HG02943 (cell line): ENCODE measurements at regions not wholly inside any gene's neighbourhood (a gene's known extent, or its start where the extent isn't known, plus 50 kb on each side); places are given as distances from the start of the nearest gene placed in this dataset.

Experiments
- ATAC-seq: cut with Tn5 transposase; IDR thresholded peaks from one replicate; pipeline ENCODE4 v1.9.1; 2021; ENCODE audit warnings: mild to moderate bottlenecking, low read depth, moderate library complexity; ENCODE audit not compliant: unreplicated experiment

- ATAC-seq: no peak
These were observed 753.3 kb downstream of the NXPH1 start for GRCh38 chr7:9186730-9187129.

GRCh38 chr7:9189703-9190102 is 756.3 kb downstream of the NXPH1 start:
- ATAC-seq: no peak

GRCh38 chr7:9192969-9193368 is 759.6 kb downstream of the NXPH1 start:
- ATAC-seq: no peak

GRCh38 chr7:9200626-9201025 is 767.2 kb downstream of the NXPH1 start:
- no peak for ATAC-seq

- no peak for ATAC-seq
These were observed 768.5 kb downstream of the NXPH1 start for GRCh38 chr7:9201928-9202327.

DNA sequence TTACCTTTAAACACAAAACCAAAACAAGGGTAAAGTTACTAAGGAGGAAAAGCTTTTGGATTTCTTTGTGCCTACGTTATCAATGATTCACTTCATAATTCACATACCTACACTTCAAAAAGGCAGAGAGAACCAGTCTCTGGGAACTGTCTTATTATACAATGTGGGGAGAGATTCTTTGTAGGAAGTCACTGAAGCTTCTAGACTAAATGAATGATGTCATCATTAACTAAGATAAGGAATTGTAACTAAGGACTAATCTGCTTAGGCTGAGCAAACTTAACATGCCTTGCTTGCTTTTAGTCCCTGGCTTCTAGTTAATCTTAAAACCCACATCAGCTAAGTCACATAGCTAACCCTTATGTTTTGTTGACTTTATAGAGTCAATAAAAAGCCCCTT is 771.2 kb downstream of the NXPH1 start:
- ATAC-seq: no peak

DNA sequence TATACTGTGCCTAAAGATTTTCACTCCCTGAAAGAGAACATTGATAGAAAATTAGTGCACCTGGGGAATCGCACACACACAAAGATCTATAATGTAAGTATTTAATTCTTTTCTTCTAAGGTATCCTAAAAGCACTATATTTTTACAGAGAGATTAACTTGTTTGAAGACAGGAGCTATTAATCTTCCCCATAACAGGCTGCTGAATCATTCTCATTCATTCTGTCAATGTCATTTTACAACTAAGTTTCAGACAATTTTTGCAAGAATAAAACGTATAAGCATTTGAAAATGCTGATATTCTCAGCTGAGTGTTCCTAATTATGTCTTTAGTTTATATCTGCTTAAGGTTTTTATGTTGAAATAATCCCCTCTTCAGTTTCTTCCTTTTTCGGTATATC is 776.7 kb downstream of the NXPH1 start:
- ATAC-seq: no peak

GRCh38 chr7:9217204-9217603 is 783.8 kb downstream of the NXPH1 start:
- no peak for ATAC-seq

GRCh38 chr7:9226500-9226899 is 793.1 kb downstream of the NXPH1 start:
- no peak for ATAC-seq

DNA sequence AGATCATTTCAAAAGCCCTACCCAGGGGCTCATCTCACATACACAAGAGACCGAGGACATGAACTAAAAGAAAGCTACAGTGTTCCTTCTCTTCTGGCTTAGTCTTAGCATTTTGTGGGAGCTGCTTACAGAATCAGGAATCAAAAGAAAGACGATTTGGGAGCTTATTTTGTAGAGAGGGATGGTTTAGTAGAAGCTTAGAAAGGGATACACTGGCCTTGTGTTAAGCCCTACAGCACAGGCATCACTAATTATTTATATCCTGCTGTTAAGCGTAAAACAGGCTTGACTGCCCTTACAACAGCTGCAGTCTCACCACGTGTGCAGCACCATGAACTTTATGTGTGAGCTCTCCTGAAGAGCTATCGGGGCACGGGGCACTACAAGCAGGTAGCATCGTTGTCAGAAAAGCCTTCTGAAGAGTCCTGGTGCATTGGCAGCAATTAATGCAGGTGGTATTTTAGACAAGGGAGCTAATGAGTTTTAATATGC is 798.3 kb downstream of the NXPH1 start:
- no peak for ATAC-seq

GRCh38 chr7:9240001-9240400 is 806.6 kb downstream of the NXPH1 start:
- ATAC-seq: no peak

DNA sequence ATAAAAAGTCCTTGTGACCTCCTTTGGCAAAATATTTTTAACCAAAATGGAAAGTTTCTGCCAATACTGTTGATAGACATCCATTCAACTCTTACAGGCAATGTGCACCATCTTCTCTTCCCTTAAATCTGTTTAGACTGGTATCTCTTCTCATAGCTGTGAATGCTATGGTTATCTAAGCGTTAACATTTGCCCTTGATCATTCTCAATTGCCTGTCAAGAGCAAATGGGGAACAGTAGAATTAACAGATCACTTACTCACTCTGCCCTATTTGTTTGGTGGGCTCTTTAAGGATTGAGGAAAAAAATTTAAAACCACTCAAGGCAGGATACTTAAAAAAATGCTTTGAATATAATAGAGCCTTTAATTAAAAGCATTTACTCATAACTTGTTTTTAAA is 808.4 kb downstream of the NXPH1 start:
- no peak for ATAC-seq

DNA sequence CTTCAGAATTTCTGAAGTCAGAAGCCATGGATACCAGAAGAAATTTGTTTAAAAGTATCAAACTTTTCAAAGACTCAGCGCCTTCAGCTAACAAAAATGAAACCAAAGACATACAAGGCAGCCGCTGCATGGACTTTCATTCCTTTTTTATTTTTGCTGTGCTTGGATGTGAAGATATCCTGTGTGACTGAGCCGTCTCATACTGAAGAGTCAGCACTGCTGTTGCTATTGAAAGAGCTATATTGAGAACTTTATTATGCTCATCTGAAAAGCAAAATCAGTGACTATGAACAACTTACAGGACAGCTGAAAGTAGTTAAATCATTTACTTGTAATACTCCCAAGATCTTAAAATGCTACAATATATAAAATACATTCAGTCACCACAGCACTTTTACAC is 809.2 kb downstream of the NXPH1 start:
- no peak for ATAC-seq

GRCh38 chr7:9250876-9251275 is 817.5 kb downstream of the NXPH1 start:
- ATAC-seq: no peak

DNA sequence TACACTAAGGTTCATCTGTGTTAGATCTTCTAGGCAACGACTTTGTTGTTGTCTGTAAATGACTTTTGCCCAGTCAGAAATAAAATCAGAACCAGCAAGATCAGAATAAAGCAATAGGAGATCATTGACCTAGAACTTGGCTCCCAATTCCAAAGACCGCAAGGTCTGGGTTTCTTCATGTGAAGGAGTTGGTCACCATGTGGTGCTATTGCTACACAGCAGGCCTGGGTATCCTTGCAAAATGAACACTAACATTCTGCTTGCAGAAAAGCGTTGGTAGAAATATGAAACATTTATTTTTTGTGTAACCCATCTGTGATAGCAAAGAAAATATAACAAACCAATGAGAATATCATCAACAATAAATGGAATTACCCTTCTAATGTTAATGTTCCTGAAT is 831.0 kb downstream of the NXPH1 start:
- ATAC-seq: no peak

- no peak for ATAC-seq
These were observed 846.7 kb downstream of the NXPH1 start for GRCh38 chr7:9280088-9280487.

DNA sequence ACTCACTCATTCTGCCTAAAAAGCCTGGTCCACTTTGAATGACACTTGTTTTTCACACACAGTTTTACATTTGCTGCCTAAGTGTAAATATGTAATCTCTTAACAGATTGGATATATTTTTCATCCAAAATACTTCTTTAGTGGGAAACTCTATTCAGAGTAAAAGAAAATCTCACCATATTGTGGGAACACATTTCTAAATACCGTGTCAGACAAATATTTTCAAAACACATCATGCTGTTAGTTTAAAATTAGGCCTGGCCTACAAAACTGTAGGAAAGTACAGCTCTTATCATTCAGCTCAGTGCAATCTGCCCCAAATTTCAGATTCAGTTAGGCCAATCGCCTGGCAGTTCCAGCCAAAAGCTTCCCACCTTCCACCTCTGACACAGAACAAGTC is 849.8 kb downstream of the NXPH1 start:
- ATAC-seq: no peak

GRCh38 chr7:9302436-9302835 is 869.0 kb downstream of the NXPH1 start:
- ATAC-seq: no peak

DNA sequence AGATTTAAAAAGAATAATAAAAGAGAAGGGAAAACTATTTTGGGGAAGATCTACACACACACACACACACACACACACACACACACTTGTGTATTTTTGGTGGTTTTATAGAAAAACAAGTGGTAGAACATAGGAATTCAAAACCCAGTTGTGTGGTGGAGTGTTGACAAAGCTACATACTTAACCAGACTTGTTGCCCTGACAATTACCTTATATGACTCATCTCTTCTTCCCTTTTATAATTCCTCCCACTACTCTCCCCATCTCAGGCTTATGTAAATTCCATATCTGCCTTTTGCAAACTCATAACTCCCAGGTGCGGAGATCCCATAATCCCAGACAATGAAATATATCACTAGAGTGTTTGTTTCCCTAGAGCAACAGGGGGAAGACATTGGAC is 873.7 kb downstream of the NXPH1 start:
- no peak for ATAC-seq

- ATAC-seq: no peak
These were observed 891.1 kb downstream of the NXPH1 start for GRCh38 chr7:9324513-9324912.

DNA sequence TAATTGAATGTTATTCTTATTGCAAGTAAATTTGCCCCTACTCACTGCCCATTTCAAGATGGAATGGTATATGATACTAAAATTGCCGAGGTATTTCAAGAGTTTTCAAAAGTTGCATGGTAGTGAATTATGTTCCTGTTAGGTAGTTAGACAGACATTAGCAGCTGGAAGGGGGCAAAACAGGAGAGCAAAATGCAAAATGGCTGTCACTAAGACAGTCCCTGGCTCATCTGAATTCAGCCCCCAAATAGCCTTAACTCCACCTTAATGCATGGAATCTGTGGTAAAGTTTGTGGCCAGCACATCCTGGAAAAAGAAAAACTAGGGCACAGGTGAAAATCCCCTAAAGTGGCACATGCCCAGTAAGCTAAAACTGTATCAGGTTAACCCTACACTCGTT is 894.9 kb downstream of the NXPH1 start:
- ATAC-seq: no peak

- no peak for ATAC-seq
These were observed 916.2 kb downstream of the NXPH1 start for GRCh38 chr7:9349625-9350024.

DNA sequence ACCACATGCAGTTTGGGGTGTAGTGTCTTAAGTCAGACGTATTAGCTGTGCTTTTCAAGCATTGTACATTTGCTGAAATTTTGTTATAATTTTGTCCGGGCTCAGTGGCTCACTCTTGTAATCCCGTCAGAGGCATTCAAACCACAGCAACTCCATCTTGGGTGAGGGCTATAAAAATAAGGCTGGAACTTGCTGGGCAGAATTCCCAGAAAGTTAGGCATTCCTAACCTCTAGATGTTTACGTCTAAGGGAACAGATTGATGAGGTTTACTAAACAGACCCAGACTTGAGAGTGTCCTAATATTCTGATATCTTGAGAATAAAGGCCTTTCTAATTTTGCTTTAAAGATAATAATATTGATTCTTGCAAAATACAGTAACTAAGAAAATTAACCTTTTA is 957.8 kb downstream of the NXPH1 start:
- ATAC-seq: no peak
